Breast epithelium (tissue), 4 donors: ENCODE measurements at regions not wholly inside any gene's neighbourhood (a gene's known extent, or its start where the extent isn't known, plus 50 kb on each side); places are given as distances from the start of the nearest gene placed in this dataset.

Experiments used
- DNase-seq, 2 donors: peaks; one replicate each; pipeline ENCODE4 v3.0.0-alpha.2; 2019; ENCODE audit warnings: low spot score in 2 of 2
- H3K27ac ChIP-seq, 2 donors: fragments of 200-600 bp; sonication (generic) in 1 of 2; one replicate each; pipeline ENCODE4 v1.5.1; 2016 to 2019; ENCODE audit warnings: mild to moderate bottlenecking in 1 of 2
- H3K27me3 ChIP-seq, 2 donors: fragments of 200-600 bp; sonication (generic) in 1 of 2; one replicate each; pipeline versions ENCODE4 v1.5.1 to v1.6.0; 2017 to 2019; ENCODE audit warnings: control low read depth in 1 of 2, mild to moderate bottlenecking in 1 of 2
- H3K36me3 ChIP-seq: fragments of 200-600 bp; one replicate; pipeline ENCODE4 v1.5.1; 2019
- H3K4me1 ChIP-seq, 2 donors: fragments of 200-600 bp; sonication (generic); one replicate each; pipeline ENCODE4 v1.5.1; 2016 to 2019; ENCODE audit warnings: control low read depth in 1 of 2
- H3K4me3 ChIP-seq, 3 donors: fragments of 200-600 bp; sonication (generic); 1 replicate in 2 of 3; 2 replicates in 1 of 3; pipeline ENCODE4 v1.5.1; 2016 to 2019; ENCODE audit warnings: mild to moderate bottlenecking in 3 of 3, moderate library complexity in 2 of 3
- H3K9me3 ChIP-seq, 2 donors: fragments of 200-600 bp; sonication (generic) in 1 of 2; one replicate each; pipeline ENCODE4 v1.5.1; 2016 to 2019; ENCODE audit warnings: control low read depth in 1 of 2
- CTCF ChIP-seq, 3 donors: fragments of 450-650 bp; IDR thresholded peaks; one replicate each; pipeline ENCODE4 v1.5.1; 2016 to 2017; ENCODE audit warnings: antibody characterized with exemption in 3 of 3, mild to moderate bottlenecking in 3 of 3, moderate library complexity in 3 of 3
- POLR2A ChIP-seq: fragments of 450-650 bp; IDR thresholded peaks from one replicate; pipeline ENCODE4 v1.6.1; 2016; ENCODE audit warnings: antibody characterized with exemption, mild to moderate bottlenecking, moderate library complexity
- POLR2AphosphoS5 ChIP-seq, 3 donors: sonication (generic); formaldehyde crosslinking; IDR thresholded peaks; one replicate each; pipeline ENCODE4 v1.6.1; 2017; ENCODE audit warnings: antibody characterized with exemption in 3 of 3
- intact Hi-C: fragments of 100-400 bp; cut with DNase I; formaldehyde crosslinking; loops from one replicate; pipeline ENCODE4 v1.15.1; 2023; ENCODE audit warnings: low total_unique reads

- Histone ChIP-seq H3K27me3 (no peaks in the 10 kb centered on the region), H3K27ac (no peak overlapping the region), H3K4me1 (no peaks in the 10 kb centered on the region), H3K9me3 (no peaks in the 10 kb centered on the region), H3K36me3 (no peaks in the 10 kb centered on the region), H3K4me3 (no peak overlapping the region)
- no peak for DNase-seq
- TF ChIP-seq CTCF (IDR thresholded peaks at IDR 0.05) (no peak), POLR2A (no peak), POLR2AphosphoS5 (IDR thresholded peaks at IDR 0.05) (no peak)
- intact Hi-C loops: no loop called here
Measured at GRCh38 chr3:110389005-110389404, 682.6 kb upstream of the NECTIN3 start.

DNA sequence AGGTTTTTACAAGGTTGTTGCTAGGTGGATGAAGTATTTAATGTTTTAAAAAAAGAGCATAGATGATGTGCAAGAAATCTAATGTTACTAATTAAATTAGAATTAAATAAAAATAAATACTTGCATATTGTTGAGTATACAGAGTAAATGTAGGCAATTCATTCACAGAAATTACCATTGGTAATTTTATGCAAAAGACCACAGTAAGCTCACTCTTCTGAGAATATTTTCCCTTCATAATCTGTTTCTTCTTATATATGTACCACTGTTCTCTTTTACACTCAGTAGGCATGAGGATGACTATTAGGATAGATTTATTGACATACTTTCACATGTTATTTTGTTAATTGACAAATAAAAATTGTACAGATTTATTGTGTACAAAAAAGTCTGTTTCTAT, 681.2 kb upstream of the NECTIN3 start:
- no peak for TF ChIP-seq POLR2AphosphoS5 (IDR thresholded peaks at IDR 0.05)
- TF ChIP-seq POLR2A: no peak
- no peak for TF ChIP-seq CTCF (IDR thresholded peaks at IDR 0.05)
- Histone ChIP-seq H3K27ac (no peak overlapping the region), H3K4me1 (no peaks in the 10 kb centered on the region), H3K27me3 (no peaks in the 10 kb centered on the region), H3K9me3 (no peaks in the 10 kb centered on the region), H3K36me3 (no peaks in the 10 kb centered on the region), H3K4me3 (no peak overlapping the region)
- DNase-seq: no peak
- intact Hi-C loops: no loop called here

DNA sequence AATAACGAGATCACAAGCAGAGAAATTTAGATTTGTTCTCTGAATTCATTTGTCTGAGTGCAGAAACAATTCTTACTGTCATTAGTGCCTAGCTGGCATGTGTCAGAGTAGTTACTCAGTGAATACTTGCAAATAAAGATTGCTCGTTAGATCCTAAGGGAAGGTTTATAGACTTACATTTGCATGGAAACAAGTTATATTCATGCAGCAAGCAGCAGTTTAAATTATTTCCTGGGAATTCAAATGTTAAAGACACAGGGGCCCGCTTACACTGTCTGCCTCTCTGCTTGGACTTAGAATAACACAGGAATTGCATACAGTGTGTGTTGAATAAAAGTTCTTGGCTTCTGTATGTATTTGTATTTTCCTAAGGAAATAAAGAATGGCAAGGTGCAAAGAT, 680.6 kb upstream of the NECTIN3 start:
- no peaks in the 10 kb centered on the region for H3K4me1 ChIP-seq
- no peak for TF ChIP-seq POLR2AphosphoS5 (IDR thresholded peaks at IDR 0.05)
- TF ChIP-seq POLR2A: no peak
- TF ChIP-seq CTCF (IDR thresholded peaks at IDR 0.05): no peak
- no peaks in the 10 kb centered on the region for H3K9me3 ChIP-seq
- H3K4me3 ChIP-seq: no peak overlapping the region
- no peaks in the 10 kb centered on the region for H3K27me3 ChIP-seq
- H3K27ac ChIP-seq: no peak overlapping the region
- no peaks in the 10 kb centered on the region for H3K36me3 ChIP-seq
- no peak for DNase-seq
- intact Hi-C loops: no loop called here

- Histone ChIP-seq H3K9me3 (no peaks in the 10 kb centered on the region), H3K4me3 (no peak overlapping the region), H3K27me3 (no peaks in the 10 kb centered on the region), H3K27ac (no peak overlapping the region), H3K36me3 (no peaks in the 10 kb centered on the region), H3K4me1 (no peaks in the 10 kb centered on the region)
- TF ChIP-seq POLR2AphosphoS5 (IDR thresholded peaks at IDR 0.05): no peak
- no peak for TF ChIP-seq POLR2A
- TF ChIP-seq CTCF (IDR thresholded peaks at IDR 0.05): no peak
- intact Hi-C loops: no loop called here
- DNase-seq: no peak
Measured at GRCh38 chr3:110391640-110392395, 679.8 kb upstream of the NECTIN3 start.

- Histone ChIP-seq H3K36me3 (no peaks in the 10 kb centered on the region), H3K27ac (no peak overlapping the region), H3K9me3 (no peaks in the 10 kb centered on the region), H3K4me3 (no peak overlapping the region), H3K4me1 (no peaks in the 10 kb centered on the region), H3K27me3 (no peaks in the 10 kb centered on the region)
- intact Hi-C loops: no loop called here
- DNase-seq: no peak
- TF ChIP-seq POLR2AphosphoS5 (IDR thresholded peaks at IDR 0.05) (no peak), CTCF (IDR thresholded peaks at IDR 0.05) (no peak)
Measured at GRCh38 chr3:110393941-110394340, 677.7 kb upstream of the NECTIN3 start.
